ENCODE measurements at regions not wholly inside any gene's neighbourhood (a gene's known extent, or its start where the extent isn't known, plus 50 kb on each side); places are given as distances from the start of the nearest gene placed in this dataset.
"Not testable (repeated sequence)": the region's sequence is repeated elsewhere in the genome, so short reads cannot be mapped to it uniquely, and the experiment has no call there.

- no peak for DNase-seq (ENCODE audit: low spot score)
Observed at GRCh38 chr9:134530724-134531123, 110.9 kb upstream of the COL5A1 start.

GRCh38 chr9:134531220-134531970, 110.2 kb upstream of the COL5A1 start:
- DNase-seq (ENCODE audit: low spot score) = no peak

DNA sequence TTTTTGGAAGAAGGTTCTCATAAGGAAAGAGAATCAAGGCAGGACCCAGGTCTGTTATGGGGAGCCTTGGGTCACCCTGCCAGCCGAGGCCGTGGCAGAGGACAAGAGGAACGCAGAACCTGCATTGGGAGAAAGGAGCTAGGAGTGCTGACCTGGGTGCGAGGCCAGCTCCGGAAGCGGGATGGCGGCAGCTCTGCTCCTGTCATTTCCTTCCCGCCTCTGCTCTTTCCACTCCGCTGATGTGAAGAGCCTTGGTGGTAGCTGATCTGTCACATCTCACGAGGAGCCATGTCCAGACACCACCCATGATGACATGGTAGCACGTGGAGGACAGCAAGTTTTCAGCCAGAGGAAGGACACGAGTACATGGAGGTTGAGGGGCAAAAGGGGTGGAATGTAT, 109.5 kb upstream of the COL5A1 start:
- DNase-seq (ENCODE audit: low spot score) = no peak

GRCh38 chr9:134532661-134533060, 108.9 kb upstream of the COL5A1 start:
- not testable (repeated sequence) for DNase-seq (ENCODE audit: low spot score)

GRCh38 chr9:134533850-134534588, 107.6 kb upstream of the COL5A1 start:
- DNase-seq (ENCODE audit: low spot score) = peak; percentile 83

DNA sequence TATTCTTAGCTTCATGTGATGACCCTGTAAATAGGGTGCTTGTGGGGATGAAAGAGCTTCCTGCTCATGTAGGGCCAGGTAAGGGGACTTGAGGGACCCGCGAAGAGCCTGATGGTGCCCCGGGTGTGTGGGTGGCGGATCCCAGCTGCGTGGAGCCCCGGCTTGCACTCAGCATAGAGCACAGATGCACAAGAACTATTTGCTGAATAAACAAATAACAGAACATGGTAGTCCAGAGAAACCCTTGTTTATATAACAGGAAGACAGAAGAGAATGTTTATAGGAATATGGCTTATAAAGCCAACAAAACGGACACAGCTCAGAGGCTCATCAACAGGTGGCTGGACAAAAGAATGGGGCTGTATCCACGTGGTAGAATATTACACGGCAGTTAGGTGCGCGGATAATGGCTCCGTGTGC, 106.9 kb upstream of the COL5A1 start:
- no peak for DNase-seq (ENCODE audit: low spot score)

DNA sequence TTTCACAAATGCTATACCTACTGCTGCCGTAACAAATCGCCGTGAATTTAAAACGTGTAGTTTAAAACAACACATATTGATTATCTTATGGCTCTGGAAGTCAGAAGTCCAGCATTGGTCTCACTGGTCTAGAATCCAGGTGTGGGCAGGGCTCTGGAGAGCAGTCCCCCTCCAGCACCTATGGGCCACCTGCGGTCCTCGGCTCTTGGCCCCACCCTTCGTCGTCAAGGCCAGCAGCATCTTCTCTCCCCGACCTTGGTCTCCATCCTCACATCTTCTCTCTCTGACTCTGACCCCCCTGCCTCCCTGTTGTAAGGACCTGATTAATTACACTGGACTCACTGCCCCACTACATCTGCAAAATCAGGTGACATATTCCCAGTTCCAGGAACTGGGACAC, 106.4 kb upstream of the COL5A1 start:
- DNase-seq (ENCODE audit: low spot score) = no peak

DNA sequence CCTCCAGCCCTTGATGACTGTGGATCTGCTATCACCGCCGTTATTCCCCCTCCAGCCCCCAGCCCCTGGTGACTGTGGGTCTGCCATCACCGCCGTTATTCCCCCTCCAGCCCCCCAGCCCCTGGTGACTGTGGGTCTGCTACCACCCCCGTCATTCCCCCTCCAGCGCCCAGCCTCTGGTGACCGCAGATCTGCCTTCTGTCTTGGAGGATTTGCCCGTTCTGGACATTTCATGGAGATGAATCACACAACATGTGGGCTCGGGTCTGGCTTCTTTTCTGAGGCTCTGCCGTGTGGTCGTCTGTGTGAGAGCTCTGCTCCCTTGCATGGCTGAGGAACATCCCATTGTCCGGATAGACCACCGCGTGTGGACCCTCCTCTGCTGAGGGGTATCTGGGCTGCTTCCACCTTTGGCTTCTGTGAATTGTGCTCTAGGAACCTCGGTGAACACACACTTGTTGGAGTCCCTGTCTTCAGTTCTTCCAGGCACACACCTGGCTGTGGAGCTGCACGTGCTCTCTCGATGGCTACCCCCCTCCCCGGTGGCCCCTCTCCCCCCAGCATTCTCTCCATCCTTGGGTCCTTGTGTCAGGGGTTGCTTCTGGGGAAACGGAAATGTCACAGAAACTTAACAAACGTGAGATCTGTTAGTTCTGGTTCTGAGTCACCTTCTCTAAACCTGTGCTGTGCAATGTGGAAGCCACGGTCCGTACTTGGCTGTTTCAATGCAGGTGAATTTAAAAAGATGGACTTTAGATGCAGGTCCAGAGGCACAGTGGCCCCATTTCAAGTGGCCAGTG, 105.3 kb upstream of the COL5A1 start:
- DNase-seq (ENCODE audit: low spot score) = no peak

- no peak for DNase-seq (ENCODE audit: low spot score)
Observed at GRCh38 chr9:134536931-134537330, 104.7 kb upstream of the COL5A1 start.

DNA sequence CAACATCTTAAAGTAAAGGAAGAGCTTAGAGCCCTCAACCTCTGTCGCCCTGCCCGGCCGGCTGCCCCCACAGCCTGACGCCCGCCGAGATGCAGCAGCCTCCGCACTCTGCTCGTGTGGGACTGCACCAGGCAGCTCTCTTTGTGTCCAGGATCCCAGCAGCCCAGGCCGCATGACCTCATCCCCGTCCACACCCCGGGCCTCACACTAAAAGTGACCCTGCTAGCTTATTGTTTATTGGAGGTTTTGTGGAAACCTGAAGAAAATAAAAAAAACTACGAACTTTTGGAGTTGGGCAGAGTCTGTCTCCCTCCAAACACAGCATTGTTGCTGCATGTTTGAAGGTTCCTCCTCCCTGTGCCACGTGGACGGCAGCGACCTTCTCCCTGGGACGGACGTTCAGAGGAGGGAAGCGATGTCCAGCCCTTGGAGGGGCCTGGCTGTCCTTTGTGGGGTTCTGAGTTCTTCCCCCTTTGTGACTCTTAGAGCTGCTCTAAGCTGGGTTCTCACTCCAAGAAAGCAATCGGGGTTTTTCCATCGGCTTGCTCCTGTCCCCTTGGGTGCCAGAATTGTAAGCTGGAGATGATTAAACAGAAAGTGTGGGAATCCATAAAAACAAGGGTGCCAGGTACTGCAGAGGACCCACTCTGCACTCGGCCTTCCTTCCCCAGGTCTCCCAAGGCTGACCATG, 103.5 kb upstream of the COL5A1 start:
- no peak for DNase-seq (ENCODE audit: low spot score)

GRCh38 chr9:134538856-134539566, 102.6 kb upstream of the COL5A1 start:
- DNase-seq (ENCODE audit: low spot score) = no peak

DNA sequence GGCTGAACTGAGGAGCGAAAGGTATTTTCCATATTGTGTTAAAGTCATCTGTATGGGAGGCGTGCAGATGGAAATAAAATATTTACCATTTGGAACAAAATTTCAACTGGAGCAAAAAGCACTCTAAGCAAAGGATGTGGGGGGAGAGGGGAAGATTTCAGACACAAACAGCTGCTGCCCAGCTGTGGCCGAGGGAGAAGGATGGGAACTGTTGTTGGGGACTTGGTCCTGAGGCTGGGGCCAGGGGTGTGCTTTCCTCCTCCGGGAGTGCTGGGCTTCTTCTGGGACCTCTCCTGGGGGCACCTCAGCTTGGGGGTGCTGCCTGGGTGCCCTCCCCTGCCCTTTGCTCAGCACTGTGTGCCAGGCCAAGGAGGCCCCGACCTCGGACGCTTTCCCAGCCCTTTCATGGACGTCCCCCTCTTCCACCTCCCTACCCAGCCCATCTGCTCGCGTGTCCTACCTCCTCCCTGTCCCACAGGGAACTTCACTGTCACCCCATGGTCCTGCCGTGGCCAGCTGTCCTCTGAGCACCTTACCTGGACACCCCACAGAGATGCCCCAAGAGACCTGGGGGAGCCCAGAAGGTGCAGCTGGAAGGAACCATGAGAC, 101.9 kb upstream of the COL5A1 start:
- no peak for DNase-seq (ENCODE audit: low spot score)

- no peak for DNase-seq (ENCODE audit: low spot score)
Observed at GRCh38 chr9:134540276-134541096, 101.1 kb upstream of the COL5A1 start.

DNA sequence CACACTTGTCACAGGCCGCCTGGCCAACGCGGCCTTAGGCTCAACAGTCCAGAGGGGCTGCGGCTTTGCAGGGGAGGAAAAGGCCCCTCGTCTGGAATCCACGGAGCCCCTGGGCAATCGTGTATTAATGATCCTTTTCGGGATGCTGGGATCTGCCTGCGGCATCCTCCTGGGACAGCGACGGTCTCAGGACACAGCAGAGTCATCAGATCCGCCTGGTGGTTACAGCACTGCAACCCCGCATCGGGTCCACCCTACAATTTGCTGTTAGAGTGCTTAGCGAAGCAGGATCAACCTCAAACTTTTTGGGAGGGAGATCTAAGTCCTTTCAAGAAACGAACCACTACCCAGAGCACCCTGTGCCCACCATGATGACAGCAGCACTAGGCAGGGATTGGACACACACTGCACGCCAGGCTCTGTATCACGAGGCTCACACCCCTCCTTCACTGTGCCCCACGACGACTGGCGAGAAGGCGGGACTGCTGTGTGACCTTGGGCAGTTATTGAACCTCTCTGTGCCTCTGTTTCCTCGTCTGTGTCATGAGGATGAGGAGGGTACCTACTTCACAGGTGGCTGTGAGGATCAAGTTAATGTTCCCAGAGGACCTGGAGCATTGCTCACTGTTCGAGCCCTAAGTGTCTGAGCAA, 100.4 kb upstream of the COL5A1 start:
- no peak for DNase-seq (ENCODE audit: low spot score)

GRCh38 chr9:134544388-134545214, 97.0 kb upstream of the COL5A1 start:
- no peak for DNase-seq (ENCODE audit: low spot score)

- DNase-seq (ENCODE audit: low spot score) = no peak
Observed at GRCh38 chr9:134545215-134545542, 96.4 kb upstream of the COL5A1 start.

- peak; percentile 51 for DNase-seq (ENCODE audit: low spot score)
Observed at GRCh38 chr9:134545543-134546245, 95.9 kb upstream of the COL5A1 start.

GRCh38 chr9:134546246-134546731, 95.3 kb upstream of the COL5A1 start:
- no peak for DNase-seq (ENCODE audit: low spot score)

Data from pons (tissue), 1 donor.